GM10248 (cell line): ENCODE measurements at regions not wholly inside any gene's neighbourhood (a gene's known extent, or its start where the extent isn't known, plus 50 kb on each side); places are given as distances from the start of the nearest gene placed in this dataset.

Source experiments
- CTCF ChIA-PET: fragments of 300-600 bp; sonication (Branson Sonifier 250); formaldehyde crosslinking; extraction: SDS; loops from one replicate; lab custom pipeline; 2021; ENCODE audit warnings: antibody characterized with exemption; lab: Yijun Ruan, JAX
- POLR2A ChIA-PET: fragments of 350-650 bp; sonication (Branson Sonifier 250); formaldehyde crosslinking; extraction: SDS; loops from one replicate; lab custom pipeline; 2020; ENCODE audit warnings: antibody characterized with exemption; lab: Yijun Ruan, JAX
- DNase-seq: peaks from one replicate; pipeline ENCODE4 v3.0.0; 2012; ENCODE audit errors: extremely low spot score
- TF ChIP-seq, protein P1 (sequence below): IDR thresholded peaks from 2 replicates; pipeline ENCODE4 v1.5.1; 2012; ENCODE audit warnings: mild to moderate bottlenecking, low read depth; ENCODE audit errors: extremely low read depth, missing control alignments, control extremely low read depth

DNA sequence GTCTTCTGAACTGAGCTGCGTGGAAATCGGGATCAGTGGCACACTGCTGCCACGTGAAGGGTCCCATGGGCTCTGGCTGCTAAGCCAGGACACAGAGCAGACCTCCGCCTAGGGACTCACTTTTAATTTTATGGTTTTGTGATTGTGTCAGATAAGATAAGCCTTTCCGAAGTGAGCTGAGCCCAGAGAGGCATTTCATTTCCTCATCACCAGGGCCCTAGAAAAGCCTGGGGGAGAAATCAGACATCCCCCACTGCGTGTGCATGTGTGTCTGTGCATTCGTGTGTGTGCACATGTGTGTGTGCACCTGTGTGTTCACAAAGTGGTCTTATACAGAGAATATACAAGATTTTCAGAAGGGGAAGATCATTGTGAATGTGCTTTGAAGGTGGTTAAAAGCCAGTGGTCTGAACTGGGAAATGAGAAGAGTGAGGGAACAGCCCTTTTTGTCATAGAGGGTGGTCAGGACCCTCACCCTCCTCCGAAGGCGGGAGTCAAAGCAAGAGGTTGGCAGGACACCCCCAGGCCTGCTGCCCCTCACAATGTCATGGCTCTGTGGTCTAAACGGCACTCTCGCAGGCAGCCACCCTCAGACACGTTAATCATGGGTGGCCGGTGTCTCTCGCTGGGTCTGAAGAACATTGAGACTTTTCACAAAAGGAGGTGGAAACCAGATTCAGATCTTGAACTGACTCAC, 176.1 kb upstream of the PFKP start:
- POLR2A ChIA-PET: no interaction called here
- CTCF ChIA-PET: no interaction called here
- TF ChIP-seq, protein P1, sequence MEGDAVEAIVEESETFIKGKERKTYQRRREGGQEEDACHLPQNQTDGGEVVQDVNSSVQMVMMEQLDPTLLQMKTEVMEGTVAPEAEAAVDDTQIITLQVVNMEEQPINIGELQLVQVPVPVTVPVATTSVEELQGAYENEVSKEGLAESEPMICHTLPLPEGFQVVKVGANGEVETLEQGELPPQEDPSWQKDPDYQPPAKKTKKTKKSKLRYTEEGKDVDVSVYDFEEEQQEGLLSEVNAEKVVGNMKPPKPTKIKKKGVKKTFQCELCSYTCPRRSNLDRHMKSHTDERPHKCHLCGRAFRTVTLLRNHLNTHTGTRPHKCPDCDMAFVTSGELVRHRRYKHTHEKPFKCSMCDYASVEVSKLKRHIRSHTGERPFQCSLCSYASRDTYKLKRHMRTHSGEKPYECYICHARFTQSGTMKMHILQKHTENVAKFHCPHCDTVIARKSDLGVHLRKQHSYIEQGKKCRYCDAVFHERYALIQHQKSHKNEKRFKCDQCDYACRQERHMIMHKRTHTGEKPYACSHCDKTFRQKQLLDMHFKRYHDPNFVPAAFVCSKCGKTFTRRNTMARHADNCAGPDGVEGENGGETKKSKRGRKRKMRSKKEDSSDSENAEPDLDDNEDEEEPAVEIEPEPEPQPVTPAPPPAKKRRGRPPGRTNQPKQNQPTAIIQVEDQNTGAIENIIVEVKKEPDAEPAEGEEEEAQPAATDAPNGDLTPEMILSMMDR: no peak
- DNase-seq: no peak

DNA sequence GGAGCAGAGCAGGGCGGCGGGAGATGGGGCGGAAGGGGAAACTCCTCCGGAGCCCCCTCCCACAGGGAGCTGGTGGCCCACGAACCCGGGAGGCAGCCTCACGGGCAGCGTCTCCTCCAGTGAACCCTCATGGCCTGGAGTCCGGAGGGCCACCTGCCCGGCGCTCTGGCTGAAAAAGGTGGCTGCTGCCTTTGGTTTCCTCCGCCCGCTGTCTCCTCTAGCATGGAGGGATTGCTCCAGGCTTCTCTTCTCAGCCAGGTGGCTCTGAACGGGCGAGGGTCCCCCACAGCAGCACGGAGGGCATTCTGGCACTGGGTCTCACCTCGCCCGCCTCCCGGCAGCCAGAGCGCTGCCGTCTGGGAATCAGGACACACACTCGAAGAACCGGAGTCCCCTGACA, 177.3 kb upstream of the PFKP start:
- ChIA-PET POLR2A (no interaction called here), CTCF (no interaction called here)
- TF ChIP-seq, protein P1: no peak
- DNase-seq: no peak

DNA sequence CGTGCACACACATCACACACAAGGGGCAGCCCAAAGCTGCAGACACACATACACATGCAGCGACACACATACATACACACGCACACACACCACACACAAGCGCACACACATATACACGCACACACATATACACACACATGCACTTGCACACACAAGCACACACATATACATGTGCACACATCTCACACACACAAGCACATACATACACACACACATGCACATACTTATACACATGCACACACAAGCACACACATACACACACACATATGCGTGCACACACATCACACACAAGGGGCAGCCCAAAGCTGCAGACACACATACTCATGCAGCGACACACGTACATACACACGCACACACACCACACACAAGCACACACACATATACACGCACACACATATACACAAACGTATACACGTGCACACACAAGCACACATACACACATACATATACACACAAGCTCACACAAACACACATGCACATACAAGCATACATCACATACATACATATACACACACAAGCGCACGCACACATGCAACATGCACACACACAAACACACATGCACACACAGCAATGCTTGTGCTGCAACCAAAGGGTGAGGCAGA, 178.8 kb upstream of the PFKP start:
- POLR2A ChIA-PET: no interaction called here
- CTCF ChIA-PET: no interaction called here
- TF ChIP-seq, protein P1: no peak
- DNase-seq: no peak

DNA sequence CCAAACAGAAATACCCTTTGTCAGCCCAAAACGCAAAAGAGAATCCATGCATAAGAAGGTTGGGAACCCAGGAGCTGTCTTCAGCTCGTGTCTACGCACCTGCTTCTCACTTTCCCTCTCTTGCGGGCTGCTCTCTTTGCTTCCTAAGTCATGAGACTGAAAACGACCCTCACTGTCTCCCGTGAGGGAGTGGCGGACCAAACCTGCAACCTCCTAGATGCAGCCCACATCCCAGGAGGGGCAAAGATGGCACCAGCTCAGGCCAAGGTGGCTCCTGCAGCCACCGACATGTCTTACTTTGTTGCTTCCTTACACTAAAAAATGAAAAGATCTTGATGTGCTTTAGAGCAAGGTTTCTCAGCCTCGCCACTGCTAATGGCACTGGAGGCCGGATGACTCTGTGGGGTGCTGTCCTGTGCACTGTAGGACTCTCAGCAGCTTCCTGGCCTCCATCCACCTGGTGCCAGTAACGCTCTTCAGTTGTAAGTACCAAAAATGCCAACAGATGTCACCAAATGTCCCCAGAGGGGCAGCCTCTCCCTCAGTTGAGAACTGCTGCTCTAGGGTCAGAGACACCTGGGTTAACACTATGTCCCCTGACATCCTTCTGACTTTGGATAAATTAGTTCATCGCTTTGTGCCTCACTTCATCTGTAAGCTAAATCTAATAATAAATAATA, 179.8 kb upstream of the PFKP start:
- ChIA-PET POLR2A (no interaction called here), CTCF (no interaction called here)
- TF ChIP-seq, protein P1: no peak
- DNase-seq: no peak

DNA sequence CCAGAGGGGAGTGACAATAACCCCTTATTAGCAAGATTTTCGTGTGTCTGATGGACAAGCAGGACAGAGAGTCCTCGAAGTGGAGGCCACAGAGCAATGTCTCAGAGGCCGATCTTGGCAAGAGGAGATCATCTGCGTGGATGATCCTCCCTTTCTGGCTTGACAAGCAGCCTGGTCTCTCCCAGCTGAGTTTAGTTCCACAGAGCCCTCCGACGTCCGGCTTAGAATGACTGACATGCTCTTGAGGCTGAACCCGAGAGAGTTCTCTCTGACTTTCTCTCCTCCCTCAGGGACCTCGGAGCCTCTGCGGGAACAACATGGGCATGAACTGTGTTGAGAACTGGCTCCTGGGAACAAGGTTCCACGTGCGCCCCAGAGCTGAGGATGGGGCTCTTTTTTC, 180.7 kb upstream of the PFKP start:
- ChIA-PET CTCF (interaction anchor here (0.8 kb wide), 1 partner anchor 16 kb away, joined by 3 read pairs; no protein-coding TSS in a partner anchor), POLR2A (no interaction called here)

More for the DNA sequence above, 180.7 kb upstream of the PFKP start:
- no peak for DNase-seq
- TF ChIP-seq, protein P1: no peak
